ENCODE measurements at regions not wholly inside any gene's neighbourhood (a gene's known extent, or its start where the extent isn't known, plus 50 kb on each side); places are given as distances from the start of the nearest gene placed in this dataset.

GRCh38 chr4:10276152-10276551, 159.6 kb upstream of the WDR1 start:
- DNase-seq (ENCODE audit: low spot score in 2 of 2, unreplicated experiment in 2 of 2), result no peak
- Mint-ChIP-seq H3K4me1 (no peaks in the 10 kb centered on the region), H3K27me3 (ENCODE audit: low read depth) (no peaks in the 10 kb centered on the region), H3K27ac (no peak overlapping the region), H3K9me3 (no peaks in the 10 kb centered on the region), H3K4me3 (no peak overlapping the region), H3K36me3 (no peaks in the 10 kb centered on the region)
- TF ChIP-seq, protein P1, sequence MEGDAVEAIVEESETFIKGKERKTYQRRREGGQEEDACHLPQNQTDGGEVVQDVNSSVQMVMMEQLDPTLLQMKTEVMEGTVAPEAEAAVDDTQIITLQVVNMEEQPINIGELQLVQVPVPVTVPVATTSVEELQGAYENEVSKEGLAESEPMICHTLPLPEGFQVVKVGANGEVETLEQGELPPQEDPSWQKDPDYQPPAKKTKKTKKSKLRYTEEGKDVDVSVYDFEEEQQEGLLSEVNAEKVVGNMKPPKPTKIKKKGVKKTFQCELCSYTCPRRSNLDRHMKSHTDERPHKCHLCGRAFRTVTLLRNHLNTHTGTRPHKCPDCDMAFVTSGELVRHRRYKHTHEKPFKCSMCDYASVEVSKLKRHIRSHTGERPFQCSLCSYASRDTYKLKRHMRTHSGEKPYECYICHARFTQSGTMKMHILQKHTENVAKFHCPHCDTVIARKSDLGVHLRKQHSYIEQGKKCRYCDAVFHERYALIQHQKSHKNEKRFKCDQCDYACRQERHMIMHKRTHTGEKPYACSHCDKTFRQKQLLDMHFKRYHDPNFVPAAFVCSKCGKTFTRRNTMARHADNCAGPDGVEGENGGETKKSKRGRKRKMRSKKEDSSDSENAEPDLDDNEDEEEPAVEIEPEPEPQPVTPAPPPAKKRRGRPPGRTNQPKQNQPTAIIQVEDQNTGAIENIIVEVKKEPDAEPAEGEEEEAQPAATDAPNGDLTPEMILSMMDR (IDR thresholded peaks at IDR 0.05; ENCODE audit: unreplicated experiment), result no peak

- no peak for DNase-seq (ENCODE audit: low spot score in 2 of 2, unreplicated experiment in 2 of 2)
- TF ChIP-seq, protein P1 (IDR thresholded peaks at IDR 0.05; ENCODE audit: unreplicated experiment), result no peak
- Mint-ChIP-seq H3K36me3 (no peaks in the 10 kb centered on the region), H3K27me3 (ENCODE audit: low read depth) (no peaks in the 10 kb centered on the region), H3K4me3 (no peak overlapping the region), H3K9me3 (no peaks in the 10 kb centered on the region), H3K4me1 (no peaks in the 10 kb centered on the region), H3K27ac (no peak overlapping the region)
These were observed 159.1 kb upstream of the WDR1 start for GRCh38 chr4:10275696-10276095.

DNA sequence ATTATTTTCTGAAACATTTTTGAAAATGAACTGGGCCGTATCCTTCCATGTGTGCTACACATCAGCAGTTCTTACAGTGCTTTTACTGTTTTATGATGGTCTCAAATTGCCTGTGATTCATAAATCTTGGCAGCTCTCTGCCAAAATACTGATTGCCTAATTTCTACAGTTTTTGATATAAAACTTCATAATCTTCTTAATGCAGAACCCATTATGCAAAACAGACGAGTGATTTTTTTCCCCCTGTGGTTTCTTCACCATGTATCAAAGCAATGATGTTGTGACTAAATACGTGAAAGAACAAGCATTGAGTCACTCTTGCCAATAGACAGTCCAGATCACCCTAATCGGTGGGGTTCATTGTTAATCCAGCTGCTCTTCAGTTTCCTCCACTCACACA, 156.4 kb upstream of the WDR1 start:
- no peak overlapping the region for H3K27ac Mint-ChIP-seq
- H3K4me1 Mint-ChIP-seq, result no peaks in the 10 kb centered on the region
- H3K9me3 Mint-ChIP-seq, result no peaks in the 10 kb centered on the region
- H3K36me3 Mint-ChIP-seq, result no peaks in the 10 kb centered on the region
- no peak overlapping the region for H3K4me3 Mint-ChIP-seq
- DNase-seq (ENCODE audit: low spot score in 2 of 2, unreplicated experiment in 2 of 2), result no peak
- TF ChIP-seq, protein P1 (IDR thresholded peaks at IDR 0.05; ENCODE audit: unreplicated experiment), result no peak
- H3K27me3 Mint-ChIP-seq (ENCODE audit: low read depth), result no peaks in the 10 kb centered on the region

DNA sequence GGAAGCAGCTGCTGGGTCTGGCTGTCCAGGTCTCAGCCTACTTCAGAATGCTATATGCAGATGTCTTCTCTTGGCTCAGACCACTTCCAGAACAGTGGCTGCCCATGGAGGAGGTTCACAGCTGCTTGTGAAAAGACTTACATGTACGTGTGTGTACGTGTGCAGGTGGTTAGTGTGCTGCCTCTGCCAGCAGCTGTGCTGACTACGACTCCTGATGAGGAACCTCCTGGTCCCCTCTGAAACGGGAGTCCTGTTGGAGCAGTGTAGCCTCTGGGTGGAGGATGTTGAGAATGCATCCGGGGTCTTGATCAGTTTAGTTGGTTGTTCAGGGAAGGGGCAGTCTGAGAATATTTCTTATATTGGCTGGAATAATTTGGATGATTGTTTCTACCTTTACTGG, 155.9 kb upstream of the WDR1 start:
- Mint-ChIP-seq H3K4me1 (no peaks in the 10 kb centered on the region), H3K9me3 (no peaks in the 10 kb centered on the region), H3K27me3 (ENCODE audit: low read depth) (no peaks in the 10 kb centered on the region), H3K27ac (no peak overlapping the region), H3K4me3 (no peak overlapping the region), H3K36me3 (no peaks in the 10 kb centered on the region)
- TF ChIP-seq, protein P1 (IDR thresholded peaks at IDR 0.05; ENCODE audit: unreplicated experiment), result no peak
- no peak for DNase-seq (ENCODE audit: low spot score in 2 of 2, unreplicated experiment in 2 of 2)

- DNase-seq (ENCODE audit: low spot score in 2 of 2, unreplicated experiment in 2 of 2), result no peak
- Mint-ChIP-seq H3K4me3 (no peak overlapping the region), H3K36me3 (no peaks in the 10 kb centered on the region), H3K27ac (no peak overlapping the region), H3K4me1 (no peaks in the 10 kb centered on the region), H3K27me3 (ENCODE audit: low read depth) (no peaks in the 10 kb centered on the region), H3K9me3 (no peaks in the 10 kb centered on the region)
- TF ChIP-seq, protein P1 (IDR thresholded peaks at IDR 0.05; ENCODE audit: unreplicated experiment), result no peak
These were observed 150.5 kb upstream of the WDR1 start for GRCh38 chr4:10267066-10267465.

DNA sequence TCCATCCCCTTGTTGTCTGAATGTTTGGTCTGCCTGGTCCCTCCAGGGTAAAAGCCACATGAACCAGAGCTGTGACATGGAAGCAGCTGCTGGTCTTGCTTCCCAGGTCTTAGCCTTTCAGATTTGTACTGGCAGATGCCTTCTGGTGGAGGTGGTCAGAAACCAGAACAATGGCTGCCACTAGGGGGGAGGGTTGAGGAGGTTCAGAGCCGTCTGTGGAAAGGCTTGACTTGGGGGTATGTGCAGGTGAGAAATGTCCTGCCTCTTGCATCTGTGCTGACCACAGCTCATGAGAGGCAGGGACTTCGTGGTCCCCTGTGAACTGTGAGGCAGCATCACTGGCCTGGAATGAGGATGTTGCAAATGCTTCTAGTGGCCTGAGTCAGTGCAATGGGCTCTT, 144.2 kb upstream of the WDR1 start:
- H3K27me3 Mint-ChIP-seq (ENCODE audit: low read depth), result no peaks in the 10 kb centered on the region
- H3K9me3 Mint-ChIP-seq, result no peaks in the 10 kb centered on the region
- no peak overlapping the region for H3K27ac Mint-ChIP-seq
- TF ChIP-seq, protein P1 (IDR thresholded peaks at IDR 0.05; ENCODE audit: unreplicated experiment), result no peak
- H3K4me3 Mint-ChIP-seq, result no peak overlapping the region
- no peaks in the 10 kb centered on the region for H3K4me1 Mint-ChIP-seq
- DNase-seq (ENCODE audit: low spot score in 2 of 2, unreplicated experiment in 2 of 2), result no peak
- no peaks in the 10 kb centered on the region for H3K36me3 Mint-ChIP-seq
